Fibroblast of the aortic adventitia (primary cell): ENCODE measurements at regions not wholly inside any gene's neighbourhood (a gene's known extent, or its start where the extent isn't known, plus 50 kb on each side); places are given as distances from the start of the nearest gene placed in this dataset.

Experiments
- DNase-seq: peaks from one replicate; pipeline ENCODE4 v3.0.0-alpha.2; 2010; ENCODE audit warnings: low read depth
- H3K4me3 ChIP-seq: 2 replicates; pipeline ENCODE4 v1.5.1; 2011; ENCODE audit warnings: low read depth, mild to moderate bottlenecking, control low read depth, low read length, moderate library complexity
- CTCF ChIP-seq: IDR thresholded peaks from 2 replicates; pipeline ENCODE4 v1.5.1; 2011; ENCODE audit warnings: mild to moderate bottlenecking, low read length, control low read depth, inconsistent platforms; ENCODE audit not compliant: insufficient read depth

GRCh38 chr6:71376830-71377229, 88.2 kb downstream of the OGFRL1 start:
- no peak overlapping the region for H3K4me3 ChIP-seq
- DNase-seq, result no peak
- TF ChIP-seq CTCF, result no peak

DNA sequence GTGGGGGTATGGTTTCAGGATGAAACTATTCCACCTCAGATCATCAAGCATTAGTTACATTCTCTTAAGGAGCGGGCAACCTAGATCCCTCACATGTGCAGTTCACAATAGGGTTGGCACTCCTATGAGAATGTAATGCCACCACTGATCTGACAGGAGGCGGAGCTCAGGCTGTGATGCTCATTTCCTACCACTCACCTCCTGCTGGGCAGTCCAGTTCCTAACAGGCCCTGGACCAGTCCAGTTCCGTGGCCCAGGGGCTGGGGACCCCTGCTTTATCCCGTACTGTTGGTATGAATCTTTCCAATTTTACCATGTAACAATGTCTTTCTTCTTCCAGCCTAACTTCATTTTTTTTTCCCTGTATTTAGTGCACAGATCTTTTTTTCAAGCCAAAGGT, 94.9 kb downstream of the OGFRL1 start:
- no peak overlapping the region for H3K4me3 ChIP-seq
- TF ChIP-seq CTCF, result no peak
- no peak for DNase-seq

DNA sequence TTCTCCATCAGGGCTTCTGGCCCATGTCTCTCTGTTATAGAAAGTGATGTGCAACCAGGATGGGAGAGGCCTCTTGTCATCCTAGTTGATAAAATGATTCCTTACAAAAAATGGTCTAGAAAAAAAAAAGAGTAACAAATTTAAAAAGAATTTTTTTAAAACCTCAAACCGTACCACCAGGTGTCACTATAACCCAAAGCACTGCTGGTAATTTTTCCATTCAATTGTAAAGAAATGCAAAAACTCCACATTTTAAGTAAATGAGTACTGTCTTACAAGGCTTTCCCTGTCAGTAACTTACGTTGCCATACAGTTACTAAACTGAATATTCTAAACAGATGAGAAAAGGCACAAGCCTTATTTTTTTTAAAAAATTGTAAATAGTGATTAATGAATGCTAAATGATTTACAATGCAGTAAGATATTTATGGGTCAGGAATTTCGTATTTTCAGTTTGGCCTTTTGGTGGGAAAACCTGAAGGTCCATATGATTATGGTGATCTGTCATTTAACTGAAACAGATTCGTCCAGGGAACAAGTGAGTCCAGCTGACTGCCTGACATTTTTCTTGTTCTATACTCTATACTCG, 95.4 kb downstream of the OGFRL1 start:
- TF ChIP-seq CTCF, result peak; percentile 60
- no peak overlapping the region for H3K4me3 ChIP-seq
- peak; percentile 86 for DNase-seq

GRCh38 chr6:71385111-71385822, 96.7 kb downstream of the OGFRL1 start:
- no peak overlapping the region for H3K4me3 ChIP-seq
- no peak for DNase-seq
- TF ChIP-seq CTCF, result no peak

DNA sequence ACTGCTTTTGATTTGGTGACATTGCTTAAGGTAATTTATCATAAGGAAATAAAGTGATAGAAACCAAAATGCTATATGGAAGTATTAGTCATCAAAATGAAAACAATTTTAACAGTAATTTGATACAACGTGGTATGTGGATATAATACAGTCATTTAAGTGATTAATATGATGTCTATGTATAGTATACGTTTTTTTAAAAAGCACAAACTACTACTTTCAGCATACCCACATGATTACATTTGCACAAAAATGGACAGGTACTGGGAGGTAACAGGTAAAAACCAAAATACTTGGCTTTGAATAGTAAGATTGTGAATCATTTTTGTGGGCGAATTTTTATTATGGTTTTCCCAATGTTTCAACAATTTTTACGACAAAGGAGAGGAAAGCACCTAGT, 97.6 kb downstream of the OGFRL1 start:
- DNase-seq, result no peak
- H3K4me3 ChIP-seq, result no peak overlapping the region
- TF ChIP-seq CTCF, result no peak

DNA sequence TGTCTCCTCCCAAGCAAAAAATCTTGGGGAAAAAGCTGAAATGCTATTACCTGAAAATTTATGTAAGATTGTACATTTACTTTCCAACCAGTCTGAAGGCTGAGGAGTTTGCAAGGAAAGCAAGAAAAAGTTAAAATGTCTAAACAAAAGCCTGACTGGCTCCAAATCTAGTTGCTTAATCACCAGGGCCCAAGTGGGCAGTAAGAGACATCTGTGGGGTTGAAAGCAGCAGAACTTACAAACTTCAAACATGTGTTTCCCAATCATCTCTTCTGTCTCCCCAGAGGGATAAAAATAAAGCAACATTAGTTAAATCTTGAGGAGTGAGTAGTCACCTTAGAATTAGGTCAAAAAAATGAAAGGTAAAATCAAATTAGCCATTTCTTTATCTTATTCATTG, 98.6 kb downstream of the OGFRL1 start:
- H3K4me3 ChIP-seq, result no peak overlapping the region
- peak; percentile 72 for DNase-seq
- no peak for TF ChIP-seq CTCF
